HL-60 (cell line): ENCODE measurements at regions not wholly inside any gene's neighbourhood (a gene's known extent, or its start where the extent isn't known, plus 50 kb on each side); places are given as distances from the start of the nearest gene placed in this dataset.

ENCODE experiments used
- DNase-seq, 2 experiments: peaks; one replicate each; pipeline ENCODE4 v3.0.0-alpha.2; 2010 to 2020; ENCODE audit warnings: low read depth in 1 of 2, low spot score in 1 of 2
- H3K27ac ChIP-seq: fragments of 250-450 bp; sonication (Bioruptor Pico); replicated peaks from 2 replicates; pipeline ENCODE4 v1.5.1; 2020; ENCODE audit warnings: mild to moderate bottlenecking, moderate library complexity
- H3K27me3 ChIP-seq: fragments of 250-450 bp; sonication (Bioruptor Pico); 2 replicates; pipeline ENCODE4 v1.5.1; 2021; ENCODE audit warnings: mild to moderate bottlenecking, moderate library complexity; ENCODE audit not compliant: insufficient read depth, poor library complexity, severe bottlenecking
- H3K4me3 ChIP-seq: replicated peaks from 2 replicates; pipeline ENCODE4 v1.5.1; 2011; ENCODE audit warnings: mild to moderate bottlenecking, control low read depth, low read length; ENCODE audit not compliant: insufficient read depth
- CTCF ChIP-seq: IDR thresholded peaks from one replicate; pipeline ENCODE4 v1.5.1; 2011; ENCODE audit warnings: low read length, control low read depth, inconsistent platforms; ENCODE audit not compliant: insufficient read depth
- GABPA ChIP-seq: IDR thresholded peaks from 2 replicates; pipeline ENCODE4 v1.6.1; 2012; ENCODE audit warnings: low read depth
- POLR2AphosphoS5 ChIP-seq: IDR thresholded peaks from 2 replicates; pipeline ENCODE4 v1.6.1; 2012; ENCODE audit warnings: low read depth
- REST ChIP-seq: IDR thresholded peaks from 2 replicates; pipeline ENCODE4 v1.6.1; 2012; ENCODE audit warnings: low read depth; ENCODE audit not compliant: insufficient replicate concordance
- SPI1 ChIP-seq: IDR thresholded peaks from 2 replicates; pipeline ENCODE4 v1.6.1; 2012; ENCODE audit warnings: low read depth, mild to moderate bottlenecking, borderline replicate concordance

GRCh38 chr11:97815667-97816066 is 1205.1 kb upstream of the CNTN5 start:
- TF ChIP-seq POLR2AphosphoS5 (no peak), REST (no peak), GABPA (no peak), CTCF (no peak), SPI1 (no peak)
- no peaks in the 10 kb centered on the region for H3K27me3 ChIP-seq
- no peak for DNase-seq
- no peak overlapping the region for H3K4me3 ChIP-seq
- no peak overlapping the region for H3K27ac ChIP-seq

- TF ChIP-seq GABPA, result no peak
- no peak for TF ChIP-seq POLR2AphosphoS5
- no peak for TF ChIP-seq SPI1
- TF ChIP-seq REST, result no peak
- no peak for TF ChIP-seq CTCF
- H3K27ac ChIP-seq, result no peak overlapping the region
- no peaks in the 10 kb centered on the region for H3K27me3 ChIP-seq
- DNase-seq, result no peak
- H3K4me3 ChIP-seq, result no peak overlapping the region
Measured at GRCh38 chr11:97832451-97832850, 1188.3 kb upstream of the CNTN5 start.

- H3K27me3 ChIP-seq, result no peaks in the 10 kb centered on the region
- no peak overlapping the region for H3K27ac ChIP-seq
- no peak for TF ChIP-seq REST
- TF ChIP-seq CTCF, result no peak
- no peak for TF ChIP-seq GABPA
- TF ChIP-seq POLR2AphosphoS5, result no peak
- no peak for TF ChIP-seq SPI1
- no peak for DNase-seq
- no peak overlapping the region for H3K4me3 ChIP-seq
Measured at GRCh38 chr11:97833412-97833811, 1187.3 kb upstream of the CNTN5 start.
